Stomach smooth muscle (tissue), 2 donors: ENCODE measurements at regions not wholly inside any gene's neighbourhood (a gene's known extent, or its start where the extent isn't known, plus 50 kb on each side); places are given as distances from the start of the nearest gene placed in this dataset.
"Not testable (repeated sequence)": the region's sequence is repeated elsewhere in the genome, so short reads cannot be mapped to it uniquely, and the experiment has no call there.

Experiments used
- H3K27ac ChIP-seq: one replicate; pipeline ENCODE4 v1.7.0; 2013; ENCODE audit warnings: mild to moderate bottlenecking, low read length, inconsistent platforms
- H3K27me3 ChIP-seq, 2 donors: one replicate each; pipeline ENCODE4 v1.7.0; 2013; ENCODE audit warnings: low read length in 2 of 2; ENCODE audit not compliant: insufficient read depth in 2 of 2, control insufficient read depth in 1 of 2
- H3K36me3 ChIP-seq, 2 donors: one replicate each; pipeline ENCODE4 v1.7.0; 2013; ENCODE audit warnings: low read length in 2 of 2; ENCODE audit not compliant: control insufficient read depth in 2 of 2, insufficient read depth in 2 of 2
- H3K4me1 ChIP-seq: one replicate; pipeline ENCODE4 v1.7.0; 2013; ENCODE audit warnings: low read length; ENCODE audit not compliant: control insufficient read depth, insufficient read depth
- H3K4me3 ChIP-seq, 2 donors: one replicate each; pipeline ENCODE4 v1.7.0; 2013; ENCODE audit warnings: low read length in 2 of 2
- H3K9ac ChIP-seq, 2 donors: one replicate each; pipeline ENCODE4 v1.7.0; 2013; ENCODE audit warnings: low read length in 2 of 2, mild to moderate bottlenecking in 1 of 2
- H3K9me3 ChIP-seq, 2 donors: one replicate each; pipeline ENCODE4 v1.7.0; 2013; ENCODE audit warnings: low read length in 2 of 2; ENCODE audit not compliant: control insufficient read depth in 2 of 2
- donor health status: healthy.
- donor health status: Pancreatic carcinoma.

- H3K4me1 ChIP-seq, result no peaks in the 10 kb centered on the region
- H3K27ac ChIP-seq, result no peak overlapping the region
- H3K9me3 ChIP-seq, result no peaks in the 10 kb centered on the region
- no peaks in the 10 kb centered on the region for H3K36me3 ChIP-seq
- no peak overlapping the region for H3K4me3 ChIP-seq
- no peak overlapping the region for H3K9ac ChIP-seq
- no peaks in the 10 kb centered on the region for H3K27me3 ChIP-seq
Measured at GRCh38 chr9:30058463-30058862, 2326.0 kb upstream of the ACO1 start.

GRCh38 chr9:30060976-30061375, 2323.5 kb upstream of the ACO1 start:
- H3K4me1 ChIP-seq, result no peaks in the 10 kb centered on the region
- no peak overlapping the region for H3K4me3 ChIP-seq
- H3K27me3 ChIP-seq, result no peaks in the 10 kb centered on the region
- H3K27ac ChIP-seq, result no peak overlapping the region
- no peaks in the 10 kb centered on the region for H3K36me3 ChIP-seq
- no peaks in the 10 kb centered on the region for H3K9me3 ChIP-seq
- H3K9ac ChIP-seq, result no peak overlapping the region

- Histone ChIP-seq H3K4me1 (no peaks in the 10 kb centered on the region), H3K36me3 (no peaks in the 10 kb centered on the region), H3K27me3 (no peaks in the 10 kb centered on the region), H3K27ac (no peak overlapping the region), H3K9me3 (no peaks in the 10 kb centered on the region), H3K4me3 (no peak overlapping the region), H3K9ac (no peak overlapping the region)
Measured at GRCh38 chr9:30065888-30066287, 2318.6 kb upstream of the ACO1 start.

GRCh38 chr9:30069236-30069635, 2315.2 kb upstream of the ACO1 start:
- H3K27me3 ChIP-seq, H3K4me3 ChIP-seq, H3K27ac ChIP-seq, H3K4me1 ChIP-seq, H3K36me3 ChIP-seq, H3K9ac ChIP-seq, H3K9me3 ChIP-seq: not testable (repeated sequence)

GRCh38 chr9:30075022-30075421, 2309.4 kb upstream of the ACO1 start:
- H3K27ac ChIP-seq, result no peak overlapping the region
- H3K36me3 ChIP-seq, result no peaks in the 10 kb centered on the region
- H3K4me3 ChIP-seq, result no peak overlapping the region
- no peaks in the 10 kb centered on the region for H3K27me3 ChIP-seq
- no peaks in the 10 kb centered on the region for H3K4me1 ChIP-seq
- no peaks in the 10 kb centered on the region for H3K9me3 ChIP-seq
- no peak overlapping the region for H3K9ac ChIP-seq

GRCh38 chr9:30075451-30076199, 2308.8 kb upstream of the ACO1 start:
- Histone ChIP-seq H3K9ac (no peak overlapping the region), H3K9me3 (no peaks in the 10 kb centered on the region), H3K27me3 (no peaks in the 10 kb centered on the region), H3K36me3 (no peaks in the 10 kb centered on the region), H3K27ac (no peak overlapping the region), H3K4me1 (no peaks in the 10 kb centered on the region), H3K4me3 (no peak overlapping the region)

- H3K4me3 ChIP-seq, result no peak overlapping the region
- H3K27ac ChIP-seq, result no peak overlapping the region
- no peak overlapping the region for H3K9ac ChIP-seq
- no peaks in the 10 kb centered on the region for H3K36me3 ChIP-seq
- H3K9me3 ChIP-seq, result no peaks in the 10 kb centered on the region
- H3K4me1 ChIP-seq, result no peaks in the 10 kb centered on the region
- H3K27me3 ChIP-seq, result no peaks in the 10 kb centered on the region
Measured at GRCh38 chr9:30078195-30078594, 2306.2 kb upstream of the ACO1 start.

- no peaks in the 10 kb centered on the region for H3K9me3 ChIP-seq
- no peaks in the 10 kb centered on the region for H3K27me3 ChIP-seq
- H3K4me1 ChIP-seq, result no peaks in the 10 kb centered on the region
- H3K36me3 ChIP-seq, result no peaks in the 10 kb centered on the region
- H3K9ac ChIP-seq, result no peak overlapping the region
- H3K27ac ChIP-seq, result no peak overlapping the region
- H3K4me3 ChIP-seq, result no peak overlapping the region
Measured at GRCh38 chr9:30089428-30089827, 2295.0 kb upstream of the ACO1 start.

- Histone ChIP-seq H3K27ac (no peak overlapping the region), H3K4me1 (no peaks in the 10 kb centered on the region), H3K9me3 (no peaks in the 10 kb centered on the region), H3K4me3 (no peak overlapping the region), H3K9ac (no peak overlapping the region), H3K36me3 (no peaks in the 10 kb centered on the region), H3K27me3 (no peaks in the 10 kb centered on the region)
Measured at GRCh38 chr9:30103647-30104394, 2280.6 kb upstream of the ACO1 start.

GRCh38 chr9:30107134-30107533, 2277.3 kb upstream of the ACO1 start:
- not testable (repeated sequence) for H3K27me3 ChIP-seq, H3K4me1 ChIP-seq, H3K36me3 ChIP-seq, H3K27ac ChIP-seq, H3K9me3 ChIP-seq, H3K4me3 ChIP-seq, H3K9ac ChIP-seq

- no peak overlapping the region for H3K4me3 ChIP-seq
- H3K9ac ChIP-seq, result no peak overlapping the region
- no peaks in the 10 kb centered on the region for H3K27me3 ChIP-seq
- no peaks in the 10 kb centered on the region for H3K36me3 ChIP-seq
- no peak overlapping the region for H3K27ac ChIP-seq
- no peaks in the 10 kb centered on the region for H3K9me3 ChIP-seq
- no peaks in the 10 kb centered on the region for H3K4me1 ChIP-seq
Measured at GRCh38 chr9:30116673-30117217, 2267.7 kb upstream of the ACO1 start.
